ENCODE measurements at regions not wholly inside any gene's neighbourhood (a gene's known extent, or its start where the extent isn't known, plus 50 kb on each side); places are given as distances from the start of the nearest gene placed in this dataset.

DNA sequence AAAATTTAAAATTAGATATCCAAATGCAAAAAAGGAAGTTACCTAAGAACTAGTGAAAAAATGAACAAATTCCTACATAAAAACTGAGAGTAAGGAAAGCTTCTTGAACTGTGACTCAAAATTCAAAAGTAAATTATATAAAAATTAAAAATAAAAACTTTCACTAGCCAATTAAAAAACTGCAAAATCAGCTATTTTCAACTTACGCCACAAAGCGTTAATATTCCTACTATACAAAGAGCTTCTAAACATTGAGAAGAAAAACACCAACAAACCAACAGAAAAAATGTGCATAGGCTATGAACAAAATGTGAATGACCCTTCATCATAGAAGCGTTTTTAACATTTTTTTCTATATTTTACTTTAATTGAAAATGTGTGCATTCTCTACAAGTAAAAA is 445.7 kb downstream of the CDH2 start:
- H3K27ac ChIP-seq, result no peak overlapping the region
- no peaks in the 10 kb centered on the region for H3K36me3 ChIP-seq
- no peaks in the 10 kb centered on the region for H3K4me1 ChIP-seq
- H3K4me3 ChIP-seq, result no peak overlapping the region
- WGBS, 2 donors (ENCODE audit: low coverage in 1 of 2), result 87 to 90% methylated on average over 3 of the region's 3 CpGs
- no peak for TF ChIP-seq POLR2A (IDR thresholded peaks at IDR 0.05)
- TF ChIP-seq POLR2AphosphoS5 (IDR thresholded peaks at IDR 0.05), result no peak
- TF ChIP-seq, protein P1, sequence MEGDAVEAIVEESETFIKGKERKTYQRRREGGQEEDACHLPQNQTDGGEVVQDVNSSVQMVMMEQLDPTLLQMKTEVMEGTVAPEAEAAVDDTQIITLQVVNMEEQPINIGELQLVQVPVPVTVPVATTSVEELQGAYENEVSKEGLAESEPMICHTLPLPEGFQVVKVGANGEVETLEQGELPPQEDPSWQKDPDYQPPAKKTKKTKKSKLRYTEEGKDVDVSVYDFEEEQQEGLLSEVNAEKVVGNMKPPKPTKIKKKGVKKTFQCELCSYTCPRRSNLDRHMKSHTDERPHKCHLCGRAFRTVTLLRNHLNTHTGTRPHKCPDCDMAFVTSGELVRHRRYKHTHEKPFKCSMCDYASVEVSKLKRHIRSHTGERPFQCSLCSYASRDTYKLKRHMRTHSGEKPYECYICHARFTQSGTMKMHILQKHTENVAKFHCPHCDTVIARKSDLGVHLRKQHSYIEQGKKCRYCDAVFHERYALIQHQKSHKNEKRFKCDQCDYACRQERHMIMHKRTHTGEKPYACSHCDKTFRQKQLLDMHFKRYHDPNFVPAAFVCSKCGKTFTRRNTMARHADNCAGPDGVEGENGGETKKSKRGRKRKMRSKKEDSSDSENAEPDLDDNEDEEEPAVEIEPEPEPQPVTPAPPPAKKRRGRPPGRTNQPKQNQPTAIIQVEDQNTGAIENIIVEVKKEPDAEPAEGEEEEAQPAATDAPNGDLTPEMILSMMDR (IDR thresholded peaks at IDR 0.05), result no peak
- no peak for TF ChIP-seq EP300 (IDR thresholded peaks at IDR 0.05)
- H3K9me3 ChIP-seq, result peaks cover 0 to 26% (median 0%) of the 10 kb centered on the region in 3 donors
- no peaks in the 10 kb centered on the region for H3K27me3 ChIP-seq
- no peak for ATAC-seq

DNA sequence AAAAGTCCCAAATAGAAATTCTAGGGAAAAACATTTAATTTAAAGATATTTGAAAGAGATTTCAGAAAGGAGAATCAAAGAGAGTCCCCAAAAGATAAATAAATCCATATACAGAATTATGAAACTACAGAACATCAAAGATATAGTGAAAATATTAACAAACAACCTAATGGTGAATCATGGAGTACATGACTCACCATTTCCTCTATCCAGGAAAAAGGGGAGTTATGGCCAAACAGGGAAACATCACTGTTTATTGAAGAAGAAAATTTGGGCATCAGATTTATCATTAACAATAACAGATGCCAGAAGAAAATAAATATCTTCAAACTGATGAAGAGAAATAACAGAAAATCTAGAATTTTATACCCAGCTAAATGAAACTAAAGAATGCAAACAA is 448.3 kb downstream of the CDH2 start:
- Histone ChIP-seq H3K27me3 (no peaks in the 10 kb centered on the region), H3K36me3 (no peaks in the 10 kb centered on the region), H3K4me1 (no peaks in the 10 kb centered on the region), H3K27ac (no peak overlapping the region), H3K9me3 (peaks cover 0 to 26% (median 0%) of the 10 kb centered on the region in 3 donors), H3K4me3 (no peak overlapping the region)
- ATAC-seq, result no peak
- TF ChIP-seq, protein P1 (IDR thresholded peaks at IDR 0.05), result no peak
- no peak for TF ChIP-seq EP300 (IDR thresholded peaks at IDR 0.05)
- no peak for TF ChIP-seq POLR2A (IDR thresholded peaks at IDR 0.05)
- no peak for TF ChIP-seq POLR2AphosphoS5 (IDR thresholded peaks at IDR 0.05)

DNA sequence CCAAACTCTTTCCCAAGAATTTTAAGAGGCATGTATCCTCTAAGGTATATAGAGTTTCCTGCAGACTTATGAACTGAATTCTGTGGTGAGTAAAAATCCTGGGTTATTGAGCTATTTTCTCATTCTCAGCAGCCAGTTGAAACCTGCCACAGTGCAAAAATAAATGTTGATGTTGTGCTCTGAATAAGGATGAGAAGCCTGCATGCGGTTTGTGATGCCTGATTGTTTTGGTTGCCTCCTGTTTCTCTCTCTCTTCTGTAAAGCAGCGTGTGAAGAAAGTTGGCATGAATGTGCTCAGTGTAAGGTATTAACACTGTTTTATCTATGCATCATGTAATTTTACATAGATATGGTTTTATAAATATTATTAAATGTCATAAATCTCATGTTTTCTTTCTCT is 452.6 kb downstream of the CDH2 start:
- Histone ChIP-seq H3K36me3 (no peaks in the 10 kb centered on the region), H3K9me3 (peaks cover 0 to 18% (median 0%) of the 10 kb centered on the region in 3 donors), H3K27me3 (no peaks in the 10 kb centered on the region), H3K27ac (no peak overlapping the region), H3K4me1 (no peaks in the 10 kb centered on the region), H3K4me3 (no peak overlapping the region)
- TF ChIP-seq EP300 (IDR thresholded peaks at IDR 0.05), result no peak
- TF ChIP-seq, protein P1 (IDR thresholded peaks at IDR 0.05), result no peak
- TF ChIP-seq POLR2A (IDR thresholded peaks at IDR 0.05), result no peak
- TF ChIP-seq POLR2AphosphoS5 (IDR thresholded peaks at IDR 0.05), result no peak
- ATAC-seq, result no peak
- WGBS, 2 donors (ENCODE audit: low coverage in 1 of 2), result 51 to 79% methylated on average over 2 of the region's 2 CpGs

DNA sequence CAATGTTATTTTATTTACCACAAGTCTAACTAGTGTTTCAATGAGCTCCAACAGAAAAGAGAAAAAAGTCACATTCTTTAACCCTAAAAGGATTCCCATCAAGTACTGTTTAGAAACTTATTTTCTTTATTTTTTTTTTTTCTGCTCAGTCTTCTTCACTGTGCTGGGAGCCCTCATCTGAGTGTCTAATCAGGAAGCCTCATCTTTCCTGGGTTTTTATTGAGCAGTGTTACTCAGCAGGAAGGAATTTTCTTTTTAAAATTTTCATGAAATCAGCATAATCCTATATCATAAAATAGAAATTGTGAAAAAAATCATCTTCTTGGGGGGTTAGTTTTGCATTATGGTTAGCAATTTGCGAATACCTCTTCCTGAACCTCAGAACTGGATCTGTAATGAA is 453.8 kb downstream of the CDH2 start:
- no peak for TF ChIP-seq POLR2A (IDR thresholded peaks at IDR 0.05)
- TF ChIP-seq, protein P1 (IDR thresholded peaks at IDR 0.05), result no peak
- TF ChIP-seq EP300 (IDR thresholded peaks at IDR 0.05), result no peak

DNA sequence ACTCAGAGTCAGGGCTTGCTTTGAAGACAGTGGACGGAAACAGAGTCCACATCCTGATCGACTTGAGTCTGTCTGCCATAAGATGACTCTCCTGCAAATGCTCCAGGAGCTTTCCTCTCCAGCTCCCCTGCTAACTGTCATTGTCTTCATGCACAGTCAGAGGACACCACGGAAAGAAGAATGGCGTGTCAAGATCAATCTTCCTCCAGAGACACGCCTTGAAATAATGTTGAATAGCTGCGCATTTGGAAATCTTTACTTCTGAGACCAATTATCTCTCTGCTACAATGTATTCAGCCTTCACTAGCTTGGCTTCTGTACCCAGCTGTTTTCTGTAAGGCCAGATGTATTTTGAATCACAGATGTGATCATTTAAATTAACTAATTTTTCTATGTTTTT is 457.2 kb downstream of the CDH2 start:
- TF ChIP-seq EP300 (IDR thresholded peaks at IDR 0.05) (no peak), POLR2A (IDR thresholded peaks at IDR 0.05) (no peak), POLR2AphosphoS5 (IDR thresholded peaks at IDR 0.05) (no peak)
- TF ChIP-seq, protein P1 (IDR thresholded peaks at IDR 0.05), result no peak

More for the DNA sequence above, 453.8 kb downstream of the CDH2 start:
- Histone ChIP-seq H3K27me3 (no peaks in the 10 kb centered on the region), H3K27ac (no peak overlapping the region), H3K4me3 (no peak overlapping the region), H3K4me1 (no peaks in the 10 kb centered on the region), H3K9me3 (peaks cover 0 to 6% (median 0%) of the 10 kb centered on the region in 3 donors), H3K36me3 (no peaks in the 10 kb centered on the region)
- no peak for ATAC-seq
- 56 to 71% methylated on average over 1 of the region's 1 CpG for WGBS, 2 donors (ENCODE audit: low coverage in 1 of 2)

More for the DNA sequence above, 457.2 kb downstream of the CDH2 start:
- H3K4me3 ChIP-seq, result no peak overlapping the region
- H3K27ac ChIP-seq, result no peak overlapping the region
- 74 to 82% methylated on average over 2 to 6 of the region's 6 CpGs for WGBS, 2 donors (ENCODE audit: low coverage in 1 of 2)
- H3K9me3 ChIP-seq, result no peaks in the 10 kb centered on the region
- H3K27me3 ChIP-seq, result no peaks in the 10 kb centered on the region
- H3K4me1 ChIP-seq, result no peaks in the 10 kb centered on the region
- no peaks in the 10 kb centered on the region for H3K36me3 ChIP-seq
- no peak for ATAC-seq
